ENCODE measurements at regions not wholly inside any gene's neighbourhood (a gene's known extent, or its start where the extent isn't known, plus 50 kb on each side); places are given as distances from the start of the nearest gene placed in this dataset.

- TF ChIP-seq CTCF (conservative IDR thresholded peaks at IDR 0.05; ENCODE audit: low read depth in 2 of 2) (no peak), REST (IDR thresholded peaks at IDR 0.05; ENCODE audit: unreplicated experiment) (no peak), POLR2AphosphoS5 (IDR thresholded peaks at IDR 0.05; ENCODE audit: low read depth) (no peak), JUNB (IDR thresholded peaks at IDR 0.05; ENCODE audit: unreplicated experiment) (no peak), EZH2 (IDR thresholded peaks at IDR 0.05; ENCODE audit: low read depth, unreplicated experiment) (no peak), EZH2phosphoT487 (IDR thresholded peaks at IDR 0.05; ENCODE audit: unreplicated experiment) (no peak), ZNF114 (CRISPR knock-in tag; IDR thresholded peaks at IDR 0.05) (no peak), STAT1 (IDR thresholded peaks at IDR 0.05; ENCODE audit: unreplicated experiment) (no peak)
Measured at GRCh38 chr18:39435996-39436395, 1870.4 kb upstream of the CELF4 start.

Measured in GM23338 (cell line).